Thyroid gland (tissue), 4 donors: ENCODE measurements at regions not wholly inside any gene's neighbourhood (a gene's known extent, or its start where the extent isn't known, plus 50 kb on each side); places are given as distances from the start of the nearest gene placed in this dataset.

Experiments
- CTCF ChIP-seq, 6 experiments: fragments of 200-600 bp in 3 of 6; fragments of 450-650 bp in 3 of 6; sonication (generic) in 3 of 6; IDR thresholded peaks; one replicate each; pipeline ENCODE4 v1.5.1; 2016 to 2019; ENCODE audit warnings: antibody characterized with exemption in 6 of 6, mild to moderate bottlenecking in 2 of 6, inconsistent platforms in 1 of 6, moderate library complexity in 1 of 6
- POLR2A ChIP-seq, 2 donors: fragments of 450-650 bp; IDR thresholded peaks; one replicate each; pipeline ENCODE4 v1.6.1; 2017; ENCODE audit warnings: antibody characterized with exemption in 2 of 2, mild to moderate bottlenecking in 2 of 2, moderate library complexity in 1 of 2

DNA sequence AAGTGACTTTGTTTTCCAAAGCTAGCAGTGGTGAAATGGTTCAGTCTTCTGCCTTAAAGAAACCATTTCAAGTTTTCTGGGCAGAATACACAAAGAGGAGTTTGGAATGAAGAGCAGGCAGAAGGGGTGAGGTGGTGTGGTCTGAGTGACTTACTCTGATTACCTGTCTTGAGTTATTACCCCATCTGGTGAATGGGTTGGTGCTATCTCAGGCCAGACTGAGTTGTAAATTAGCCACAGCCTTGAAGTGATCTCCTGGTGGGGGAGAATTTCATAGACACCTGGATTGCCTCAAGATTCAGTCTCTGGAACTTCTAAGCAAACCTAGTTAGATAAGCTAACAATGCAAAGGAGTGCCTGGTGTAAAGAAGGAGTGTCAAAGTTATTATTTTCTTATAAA, 983.5 kb upstream of the NXPH2 start:
- TF ChIP-seq CTCF (IDR thresholded peaks at IDR 0.05) (no peak), POLR2A (IDR thresholded peaks at IDR 0.05) (no peak)
